GM12875 (cell line): ENCODE measurements at regions not wholly inside any gene's neighbourhood (a gene's known extent, or its start where the extent isn't known, plus 50 kb on each side); places are given as distances from the start of the nearest gene placed in this dataset.

Experiments
- H3K4me3 ChIP-seq: one replicate; pipeline ENCODE4 v1.5.1; 2011; ENCODE audit warnings: low read depth, low read length, control low read depth
- TF ChIP-seq, protein P1 (sequence below): IDR thresholded peaks from 2 replicates; pipeline ENCODE4 v1.5.1; 2011; ENCODE audit warnings: low read depth, mild to moderate bottlenecking, control low read depth, inconsistent platforms, low read length, moderate library complexity, borderline replicate concordance; ENCODE audit not compliant: insufficient read depth

DNA sequence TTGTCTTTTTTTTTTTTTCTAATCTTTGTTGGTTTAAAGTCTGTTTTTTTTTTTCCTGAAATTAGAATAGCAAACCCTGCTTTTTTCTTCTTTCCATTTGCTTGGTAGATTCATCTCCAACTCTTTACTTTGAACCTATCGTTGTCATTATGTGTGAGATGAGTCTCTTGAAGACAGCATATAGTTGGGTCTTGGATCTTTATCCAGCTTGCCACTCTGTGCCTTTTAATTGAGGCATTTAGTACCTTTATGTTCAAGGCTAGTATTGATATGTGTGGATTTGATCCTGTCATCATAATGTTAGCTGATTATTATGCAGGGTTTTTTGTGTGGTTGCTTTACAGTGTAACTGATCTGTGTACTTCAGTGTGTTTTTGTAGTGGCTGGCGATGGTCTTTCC is 383.8 kb downstream of the MAN2A1 start:
- H3K4me3 ChIP-seq: no peak overlapping the region
- TF ChIP-seq, protein P1, sequence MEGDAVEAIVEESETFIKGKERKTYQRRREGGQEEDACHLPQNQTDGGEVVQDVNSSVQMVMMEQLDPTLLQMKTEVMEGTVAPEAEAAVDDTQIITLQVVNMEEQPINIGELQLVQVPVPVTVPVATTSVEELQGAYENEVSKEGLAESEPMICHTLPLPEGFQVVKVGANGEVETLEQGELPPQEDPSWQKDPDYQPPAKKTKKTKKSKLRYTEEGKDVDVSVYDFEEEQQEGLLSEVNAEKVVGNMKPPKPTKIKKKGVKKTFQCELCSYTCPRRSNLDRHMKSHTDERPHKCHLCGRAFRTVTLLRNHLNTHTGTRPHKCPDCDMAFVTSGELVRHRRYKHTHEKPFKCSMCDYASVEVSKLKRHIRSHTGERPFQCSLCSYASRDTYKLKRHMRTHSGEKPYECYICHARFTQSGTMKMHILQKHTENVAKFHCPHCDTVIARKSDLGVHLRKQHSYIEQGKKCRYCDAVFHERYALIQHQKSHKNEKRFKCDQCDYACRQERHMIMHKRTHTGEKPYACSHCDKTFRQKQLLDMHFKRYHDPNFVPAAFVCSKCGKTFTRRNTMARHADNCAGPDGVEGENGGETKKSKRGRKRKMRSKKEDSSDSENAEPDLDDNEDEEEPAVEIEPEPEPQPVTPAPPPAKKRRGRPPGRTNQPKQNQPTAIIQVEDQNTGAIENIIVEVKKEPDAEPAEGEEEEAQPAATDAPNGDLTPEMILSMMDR: no peak

DNA sequence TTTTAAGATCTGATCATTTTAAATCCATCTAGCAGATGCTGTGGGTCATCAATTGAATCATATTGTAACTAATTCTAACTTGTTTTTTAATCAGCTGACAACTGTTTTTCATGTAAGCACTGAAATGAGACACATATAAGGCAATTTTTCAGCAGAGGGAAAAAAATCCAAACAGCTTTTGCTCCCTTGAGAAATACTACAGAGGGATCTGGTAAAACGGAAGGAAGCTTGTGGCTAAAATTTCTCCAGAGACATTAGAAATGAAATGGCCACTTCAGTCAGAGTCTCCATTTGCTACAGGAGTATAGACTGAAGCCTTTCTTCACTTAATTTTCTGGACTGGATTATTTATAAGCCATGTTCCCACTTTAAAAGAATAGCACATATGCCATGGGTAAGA is 385.9 kb downstream of the MAN2A1 start:
- no peak overlapping the region for H3K4me3 ChIP-seq
- TF ChIP-seq, protein P1: no peak

DNA sequence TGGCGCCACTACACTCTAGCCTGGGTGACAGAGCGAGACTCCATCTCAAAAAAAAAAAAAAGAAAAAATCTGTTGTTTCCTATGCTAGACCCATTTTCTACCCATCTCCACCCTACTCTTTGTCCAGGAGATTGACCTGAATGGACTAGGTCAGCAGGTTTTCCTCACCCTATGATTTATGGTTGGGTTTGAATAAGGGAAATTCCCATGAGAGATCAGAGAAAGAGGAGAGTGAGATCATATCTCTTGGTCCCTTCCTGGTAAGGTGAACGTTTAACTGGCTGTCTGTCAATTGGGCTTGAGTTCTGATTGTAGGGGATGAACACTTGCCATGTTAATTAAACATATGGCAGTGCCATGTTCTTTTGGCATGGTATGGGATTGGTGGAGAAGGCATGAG is 387.4 kb downstream of the MAN2A1 start:
- TF ChIP-seq, protein P1: no peak
- no peak overlapping the region for H3K4me3 ChIP-seq

DNA sequence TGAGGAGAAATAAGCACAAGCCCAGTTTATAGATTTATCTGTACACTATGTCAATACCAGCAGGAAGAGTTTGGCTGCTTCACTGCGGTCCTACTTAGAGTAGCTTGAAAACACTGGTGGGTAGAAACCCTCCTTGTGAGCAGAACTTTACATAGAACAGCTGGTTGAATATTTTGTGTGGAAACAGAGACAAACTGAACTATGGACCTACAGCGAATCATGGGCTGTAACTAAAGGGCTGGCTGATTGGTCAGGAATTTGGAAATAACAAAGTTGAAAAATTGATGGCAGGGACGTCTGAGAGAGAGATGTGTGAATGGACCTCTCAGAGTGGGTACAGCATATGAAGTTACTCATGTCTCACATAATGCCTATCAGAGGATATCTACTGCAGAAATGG is 392.5 kb downstream of the MAN2A1 start:
- no peak overlapping the region for H3K4me3 ChIP-seq
- TF ChIP-seq, protein P1: no peak

DNA sequence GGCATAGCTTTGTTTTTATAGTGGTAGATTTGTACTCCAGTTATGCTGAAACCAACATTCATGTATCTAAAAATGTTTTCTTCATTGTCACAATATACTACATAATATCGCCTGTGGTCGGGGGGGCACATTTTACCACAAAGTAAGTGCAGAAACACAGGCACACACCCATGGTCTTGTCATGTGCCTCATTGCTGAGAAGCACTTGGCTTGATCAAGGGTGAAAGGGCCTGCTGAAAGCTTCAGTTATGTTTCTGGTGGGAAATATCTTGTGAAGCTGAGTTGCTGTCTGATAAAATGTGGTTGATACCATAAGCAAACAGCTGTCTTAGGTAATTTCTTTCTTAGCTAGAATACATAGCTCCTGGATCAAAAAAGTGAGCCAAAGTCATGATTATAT is 393.1 kb downstream of the MAN2A1 start:
- no peak overlapping the region for H3K4me3 ChIP-seq
- TF ChIP-seq, protein P1: no peak

DNA sequence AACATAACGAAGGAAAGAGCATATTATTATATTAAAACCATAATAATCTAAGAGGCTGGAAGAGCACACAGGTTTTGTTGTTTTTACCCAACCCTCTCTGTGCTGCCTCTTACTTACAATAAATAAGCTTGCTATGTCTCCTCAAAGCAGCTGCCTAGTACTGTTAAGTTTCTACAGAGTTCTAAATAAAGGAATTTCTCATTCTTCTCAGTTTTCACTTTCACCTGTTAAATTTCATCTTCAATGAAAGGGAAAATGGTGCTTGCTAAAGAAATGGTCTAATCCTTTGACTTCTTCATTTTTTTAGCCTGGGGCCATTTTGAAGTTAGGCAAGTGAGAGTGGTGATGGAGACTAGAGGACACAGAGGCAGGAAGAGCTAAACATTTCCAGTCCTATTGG is 396.1 kb downstream of the MAN2A1 start:
- no peak overlapping the region for H3K4me3 ChIP-seq
- TF ChIP-seq, protein P1: no peak

DNA sequence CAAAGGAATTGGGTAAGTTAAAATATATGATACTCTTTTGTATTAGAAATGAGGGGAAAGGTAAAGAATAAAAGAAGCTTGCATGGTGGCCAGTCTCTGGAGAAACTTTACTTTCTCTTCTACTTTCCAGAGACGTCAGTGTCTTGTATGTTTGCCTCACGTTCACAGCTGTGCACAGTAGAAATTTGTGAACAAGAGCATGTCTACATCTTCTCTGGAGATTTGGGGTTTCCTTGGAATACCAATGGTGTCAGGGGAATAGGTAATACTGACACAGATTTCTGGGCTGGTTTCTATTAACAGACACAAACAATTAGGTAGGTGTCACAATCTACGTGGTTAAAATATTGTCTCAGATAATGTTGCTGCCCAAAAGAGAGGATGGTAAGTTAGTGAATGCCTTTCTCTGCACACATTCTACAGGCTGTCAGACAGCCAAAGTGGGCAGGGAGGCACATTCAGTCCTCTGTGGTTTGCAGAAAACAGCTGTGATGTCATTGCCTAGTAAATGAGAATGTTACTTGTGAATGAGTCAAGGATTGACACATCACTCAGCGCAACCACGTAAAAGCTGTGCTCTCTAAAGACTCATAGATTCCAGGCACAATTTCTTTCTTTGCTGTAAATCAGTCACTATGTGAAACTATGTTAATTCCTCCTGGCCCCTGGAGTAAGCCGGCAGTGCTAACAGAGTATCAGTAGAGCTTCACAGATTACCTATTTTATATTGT is 397.1 kb downstream of the MAN2A1 start:
- no peak overlapping the region for H3K4me3 ChIP-seq
- TF ChIP-seq, protein P1: no peak
